LoVo (cell line): ENCODE measurements at regions not wholly inside any gene's neighbourhood (a gene's known extent, or its start where the extent isn't known, plus 50 kb on each side); places are given as distances from the start of the nearest gene placed in this dataset.
"Not testable (repeated sequence)": the region's sequence is repeated elsewhere in the genome, so short reads cannot be mapped to it uniquely, and the experiment has no call there.

Experiments used
- DNase-seq: peaks from one replicate; pipeline ENCODE4 v3.0.0-alpha.2; 2016; ENCODE audit warnings: low spot score

DNA sequence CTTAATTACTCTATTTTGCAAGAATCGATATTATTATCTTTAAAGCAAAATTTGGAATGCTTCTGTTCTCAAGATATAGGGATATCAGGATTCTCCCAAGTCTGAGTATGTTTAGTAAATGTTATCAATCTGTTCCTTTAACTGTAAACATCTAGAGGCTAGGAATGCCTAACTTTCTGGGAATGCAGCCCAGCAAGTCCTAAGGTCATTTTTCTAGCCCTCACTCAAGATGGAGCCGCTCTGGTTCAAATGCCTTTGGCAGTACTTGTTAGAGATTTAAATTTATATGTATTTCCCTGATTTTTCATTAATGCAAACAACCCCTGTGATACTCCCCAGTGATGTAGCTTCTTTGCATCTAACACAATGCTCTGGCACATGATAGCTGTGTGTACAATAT, 623.8 kb upstream of the LCORL start:
- DNase-seq, result no peak

DNA sequence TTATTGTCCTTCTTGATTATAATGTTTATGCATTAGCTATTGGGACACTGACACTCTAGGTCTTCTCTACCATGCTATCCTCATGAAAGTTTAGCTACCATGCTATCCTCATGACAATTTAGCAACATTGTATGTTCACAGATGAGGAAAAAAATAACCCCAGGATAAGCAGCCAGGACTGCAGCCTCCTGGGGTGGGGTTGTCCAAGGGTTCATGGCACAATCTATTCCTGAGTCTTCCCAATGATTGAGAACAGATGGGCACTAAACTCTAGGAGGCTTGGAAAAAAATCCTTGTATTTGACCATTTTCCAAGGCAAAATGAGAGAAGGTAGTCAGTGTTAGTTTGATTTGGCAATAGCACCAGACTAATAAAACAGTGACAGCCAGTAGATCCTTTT, 619.8 kb upstream of the LCORL start:
- no peak for DNase-seq

DNA sequence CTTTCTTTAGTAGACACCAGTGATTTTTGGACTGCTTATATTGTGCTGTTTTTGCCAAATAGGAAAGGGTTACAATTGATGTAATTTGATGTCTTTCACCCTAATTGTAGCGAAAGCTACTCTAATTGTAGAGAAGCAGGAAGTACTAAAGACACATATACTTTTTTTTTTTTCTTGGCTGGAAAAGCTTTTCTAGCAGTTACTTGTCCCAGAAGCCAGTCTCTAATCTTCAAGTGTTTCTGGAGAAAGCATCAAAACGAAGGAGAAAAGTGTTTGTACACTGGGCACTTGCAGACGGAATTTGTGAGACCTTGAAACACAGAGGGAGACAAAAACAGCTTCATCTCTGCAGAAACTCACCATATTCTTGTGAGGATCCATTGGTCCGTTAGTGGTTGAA, 616.5 kb upstream of the LCORL start:
- DNase-seq, result no peak

DNA sequence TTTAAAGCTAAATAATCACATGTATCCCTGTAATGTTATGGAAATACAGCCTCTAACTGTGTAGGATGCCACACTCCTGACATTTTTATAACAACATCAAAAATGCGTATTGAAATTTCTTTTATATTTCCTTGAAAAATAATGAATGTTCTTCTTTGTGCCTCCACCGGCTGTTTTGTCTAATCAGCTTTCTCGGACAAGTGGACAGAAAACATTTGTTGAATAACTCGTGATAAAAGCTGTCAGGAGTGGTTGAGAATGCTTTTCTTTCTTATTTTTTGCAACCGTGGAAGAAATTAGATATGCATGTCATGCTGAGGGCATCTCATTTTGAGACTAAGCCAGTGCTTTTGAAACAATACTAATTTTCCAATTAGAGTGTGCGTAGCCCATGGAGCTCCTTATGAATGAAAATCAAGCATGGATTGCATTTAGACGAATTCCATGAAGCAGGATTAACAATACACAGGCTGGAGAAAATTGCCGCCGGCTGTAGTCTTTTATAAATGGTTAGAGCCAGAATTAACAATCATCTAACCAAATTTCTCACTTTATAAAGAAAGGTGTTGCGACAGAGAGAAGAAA, 614.5 kb upstream of the LCORL start:
- DNase-seq, result no peak

DNA sequence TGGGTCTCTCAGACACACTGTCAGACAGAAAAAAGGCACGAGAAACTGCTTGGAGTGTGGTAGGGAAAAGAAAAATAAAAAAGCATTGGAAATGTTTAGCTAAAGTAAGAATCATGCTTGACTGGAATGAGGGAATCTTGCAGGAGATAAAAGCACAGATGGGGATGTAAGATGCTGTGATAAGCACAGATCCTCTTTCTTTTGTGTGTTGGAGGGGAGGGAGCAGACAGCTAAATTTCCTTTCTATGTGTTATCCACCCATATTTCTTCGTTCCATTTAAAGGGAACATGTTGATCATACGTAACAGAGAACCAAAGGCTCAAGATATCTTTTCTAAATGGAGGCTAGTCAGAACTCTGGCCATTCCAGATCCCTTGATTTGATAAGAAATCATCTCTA, 614.0 kb upstream of the LCORL start:
- DNase-seq, result no peak

DNA sequence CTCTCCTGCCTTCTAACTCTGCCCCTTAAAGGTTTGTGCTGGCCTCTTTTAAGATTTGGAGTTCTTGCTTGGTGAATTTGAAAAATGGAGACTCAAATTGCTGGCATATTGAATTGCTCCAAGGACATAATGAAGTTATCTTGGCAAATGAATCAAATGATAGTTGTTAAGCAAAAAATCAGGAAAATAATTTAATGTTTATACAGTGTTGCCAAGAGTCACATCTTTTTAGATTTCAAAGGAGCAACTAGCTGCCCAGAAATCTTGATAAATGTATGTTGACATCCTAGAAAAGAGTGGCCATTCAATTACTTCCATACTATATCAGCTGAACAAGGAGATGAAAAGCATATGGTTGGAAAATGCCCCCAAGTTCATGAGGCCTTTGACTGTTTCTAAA, 610.0 kb upstream of the LCORL start:
- DNase-seq, result no peak

DNA sequence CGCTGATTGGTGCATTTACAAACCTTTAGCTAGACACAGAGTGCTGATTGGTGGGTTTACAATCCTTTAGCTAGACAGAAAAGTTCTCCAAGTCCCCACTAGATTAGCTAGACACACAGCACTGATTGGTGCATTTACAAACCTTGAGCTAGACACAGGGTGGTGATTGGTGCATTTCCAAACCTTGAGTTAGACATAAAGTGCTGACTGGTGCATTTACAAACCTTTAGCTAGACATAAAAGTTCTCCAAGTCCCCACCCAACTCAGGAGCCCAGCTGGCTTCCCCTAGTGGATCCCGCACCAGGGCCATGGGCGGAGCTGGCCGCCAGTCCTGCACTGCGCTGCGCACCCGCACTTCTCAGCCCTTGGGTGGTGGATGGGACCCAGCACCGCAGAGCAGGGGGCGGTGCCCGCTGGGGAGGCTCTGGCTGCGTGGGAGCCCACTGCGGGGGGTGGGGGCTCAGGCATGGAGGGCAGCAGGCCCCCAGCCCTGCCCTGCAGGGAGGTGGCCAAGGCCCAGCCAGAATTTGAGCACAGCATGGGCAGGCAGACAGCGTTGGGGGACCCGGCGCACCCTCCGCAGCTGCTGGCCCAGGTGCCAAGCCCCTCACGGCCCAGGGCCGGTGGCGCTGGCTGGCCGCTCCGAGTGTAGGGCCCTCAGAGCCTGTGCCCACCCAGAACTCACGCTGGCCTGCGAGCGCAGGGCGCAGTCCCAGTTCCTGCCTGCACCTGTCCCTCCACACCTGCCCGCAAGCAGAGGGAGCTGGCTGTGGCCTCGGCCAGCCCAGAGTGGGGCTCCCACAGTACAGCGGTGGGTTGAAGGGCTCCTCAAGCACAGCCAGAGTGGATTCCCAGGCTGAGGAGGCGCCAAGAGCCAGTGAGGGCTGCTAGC, 608.9 kb upstream of the LCORL start:
- DNase-seq, result no peak

DNA sequence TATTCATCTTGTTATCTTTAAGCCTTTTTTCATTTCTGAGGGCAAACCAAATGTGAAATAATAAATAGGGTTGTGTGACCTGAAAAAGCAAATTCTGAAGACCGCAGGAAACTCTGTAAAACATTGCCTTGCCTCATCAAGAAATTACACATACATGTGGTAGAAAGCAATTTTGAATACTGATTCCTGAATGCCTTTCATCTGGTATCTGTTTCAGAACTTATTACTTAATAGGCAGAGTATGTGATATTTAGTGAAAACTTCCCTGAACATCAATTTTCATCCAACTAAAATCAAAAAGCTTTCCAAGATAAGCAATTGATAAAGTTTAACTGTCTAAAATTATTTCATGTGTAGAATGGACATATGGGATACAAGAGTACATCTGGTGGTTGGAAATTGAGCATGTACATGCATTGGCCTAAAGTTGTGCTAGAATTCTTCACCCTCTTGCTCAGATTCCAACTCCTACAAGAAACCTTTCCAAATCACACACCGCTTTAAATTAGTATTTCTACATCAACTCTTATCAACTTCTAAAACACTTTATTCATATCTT, 606.0 kb upstream of the LCORL start:
- DNase-seq, result no peak

DNA sequence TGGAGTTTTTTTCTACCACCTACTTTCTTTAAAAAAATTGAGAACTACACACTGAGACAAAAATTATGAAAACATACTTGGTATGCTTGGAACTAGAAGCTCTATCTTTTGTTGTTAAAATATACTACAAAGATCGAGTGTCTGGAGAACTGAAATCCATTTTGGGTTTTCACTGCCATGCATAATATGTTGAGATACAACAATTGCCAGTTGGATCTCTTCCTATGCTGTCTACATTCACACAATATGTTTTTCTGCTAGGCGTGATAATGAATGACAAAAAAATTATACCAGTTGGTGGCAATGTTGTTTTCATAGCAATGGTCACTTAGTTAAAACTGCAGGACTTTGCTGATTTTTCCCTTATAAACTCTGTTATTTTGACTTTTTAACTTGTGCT, 605.4 kb upstream of the LCORL start:
- DNase-seq, result no peak

DNA sequence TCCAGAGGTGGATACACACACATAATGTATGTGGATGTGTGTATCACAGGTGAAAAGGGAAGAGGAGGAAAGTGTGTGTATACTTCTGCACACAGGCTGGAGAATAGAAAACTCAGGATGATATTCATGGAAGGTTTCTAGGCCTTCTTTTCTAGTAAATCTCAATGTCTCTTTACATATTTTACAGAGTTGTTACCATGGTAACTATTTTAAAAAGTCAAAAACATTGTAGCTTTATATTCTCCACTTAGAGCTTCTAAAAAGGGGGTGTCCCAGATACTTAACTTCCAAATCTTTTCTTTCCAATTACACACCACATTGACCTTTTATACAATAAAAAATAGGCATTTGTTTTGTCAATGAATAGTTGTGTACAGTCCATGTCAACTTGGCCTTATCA, 604.8 kb upstream of the LCORL start:
- DNase-seq, result no peak

DNA sequence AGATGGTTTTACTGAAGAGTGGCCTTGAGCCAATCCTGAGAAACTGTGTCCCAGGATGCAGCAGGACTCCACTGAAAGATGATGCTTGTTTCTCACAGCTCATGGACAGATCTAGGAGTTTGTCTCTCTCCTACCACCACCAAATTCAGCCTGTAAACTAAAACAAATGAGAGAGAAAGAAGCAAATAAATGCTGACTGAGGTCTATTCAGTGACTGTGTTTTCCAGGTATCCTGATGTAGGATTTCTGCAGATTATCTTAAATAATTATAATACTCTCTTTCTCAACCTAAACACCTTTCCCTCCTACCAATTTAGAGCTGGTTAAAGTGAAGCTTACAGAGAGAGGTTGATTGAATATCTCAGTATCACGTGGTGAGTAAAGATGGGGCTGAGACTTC, 599.6 kb upstream of the LCORL start:
- DNase-seq, result no peak

DNA sequence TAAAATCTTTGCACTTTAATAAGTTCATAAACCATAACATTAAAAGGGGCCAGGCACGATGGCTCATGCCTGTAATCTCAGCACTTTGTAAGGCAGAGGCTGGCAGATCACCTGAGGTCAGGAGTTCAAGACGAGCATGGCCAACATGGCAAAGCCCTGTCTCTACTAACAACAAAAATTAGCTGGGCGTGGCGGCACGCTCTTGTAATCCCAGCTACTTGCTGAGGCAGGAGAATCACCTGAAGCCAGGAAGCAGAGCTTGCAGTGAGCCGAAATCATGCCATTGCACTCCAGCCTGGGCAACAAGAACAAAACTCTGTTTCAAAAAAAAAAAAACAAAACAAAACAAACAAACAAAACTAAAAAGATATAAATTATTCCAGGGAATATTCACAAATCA, 595.2 kb upstream of the LCORL start:
- no peak for DNase-seq

DNA sequence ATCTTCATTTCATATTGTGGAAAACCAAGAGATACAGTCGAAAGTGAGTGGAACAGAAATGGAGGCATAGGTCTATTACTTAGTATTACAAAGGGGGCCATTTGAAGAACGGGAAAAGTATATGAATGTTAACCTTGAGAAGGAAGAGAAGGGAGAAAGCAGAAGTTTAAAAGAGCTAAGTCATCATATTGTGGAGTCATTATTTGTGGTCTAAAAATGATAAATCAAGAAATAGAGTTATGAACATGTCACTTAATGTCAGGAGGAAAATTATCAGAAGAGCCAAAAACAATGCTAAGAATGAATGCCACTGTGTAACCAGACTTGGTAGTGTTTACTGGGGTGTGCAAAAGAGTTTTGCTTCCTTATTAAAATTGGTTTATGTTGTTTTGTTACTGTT, 589.5 kb upstream of the LCORL start:
- no peak for DNase-seq

DNA sequence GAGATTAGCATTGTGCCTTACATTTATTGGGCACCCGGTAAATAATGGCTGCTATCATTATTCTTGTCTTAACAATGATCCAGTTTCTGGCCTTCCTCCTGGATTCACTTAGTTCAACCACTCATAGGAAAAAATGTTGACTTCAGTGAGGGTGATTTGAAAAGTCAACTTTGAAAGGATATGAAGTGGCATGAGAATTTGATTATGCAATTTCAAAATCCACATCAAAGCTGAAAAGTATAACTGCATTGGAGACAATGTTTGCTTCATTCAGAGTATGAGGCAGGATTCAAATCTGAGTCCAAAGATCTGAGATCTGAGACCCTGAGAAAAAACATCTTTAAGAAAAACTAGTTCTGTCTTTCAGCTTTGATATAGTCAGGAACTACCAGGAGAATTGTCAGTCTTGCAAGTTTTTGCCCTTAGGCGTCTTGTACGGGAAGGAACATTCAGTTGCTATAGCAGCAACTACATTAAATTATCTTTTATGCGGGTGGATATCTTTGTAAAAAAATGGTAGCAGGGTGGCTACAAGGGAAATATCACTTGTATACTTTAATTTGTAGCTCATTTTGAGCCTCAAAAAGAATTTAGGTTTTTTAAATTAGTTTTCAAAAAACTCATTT, 587.5 kb upstream of the LCORL start:
- DNase-seq, result no peak

DNA sequence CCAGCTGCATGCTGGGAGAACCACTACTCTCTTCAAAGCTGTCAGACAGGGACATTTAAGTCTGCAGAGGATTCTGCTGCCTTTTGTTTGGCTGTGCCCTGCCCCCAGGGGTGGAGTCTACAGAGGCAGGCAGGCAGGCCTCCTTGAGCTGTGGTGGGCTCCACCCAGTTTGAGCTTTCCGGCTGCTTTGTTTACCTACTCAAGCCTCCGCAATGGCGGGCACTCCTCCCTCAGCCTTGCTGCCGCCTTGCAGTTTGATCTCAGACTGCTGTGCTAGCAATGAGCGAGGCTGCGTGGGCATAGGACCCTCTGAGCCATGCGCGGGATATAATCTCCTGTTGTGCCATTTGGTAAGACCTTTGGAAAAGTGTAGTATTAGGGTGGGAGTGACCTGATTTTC, 581.1 kb upstream of the LCORL start:
- DNase-seq, result not testable (repeated sequence)

DNA sequence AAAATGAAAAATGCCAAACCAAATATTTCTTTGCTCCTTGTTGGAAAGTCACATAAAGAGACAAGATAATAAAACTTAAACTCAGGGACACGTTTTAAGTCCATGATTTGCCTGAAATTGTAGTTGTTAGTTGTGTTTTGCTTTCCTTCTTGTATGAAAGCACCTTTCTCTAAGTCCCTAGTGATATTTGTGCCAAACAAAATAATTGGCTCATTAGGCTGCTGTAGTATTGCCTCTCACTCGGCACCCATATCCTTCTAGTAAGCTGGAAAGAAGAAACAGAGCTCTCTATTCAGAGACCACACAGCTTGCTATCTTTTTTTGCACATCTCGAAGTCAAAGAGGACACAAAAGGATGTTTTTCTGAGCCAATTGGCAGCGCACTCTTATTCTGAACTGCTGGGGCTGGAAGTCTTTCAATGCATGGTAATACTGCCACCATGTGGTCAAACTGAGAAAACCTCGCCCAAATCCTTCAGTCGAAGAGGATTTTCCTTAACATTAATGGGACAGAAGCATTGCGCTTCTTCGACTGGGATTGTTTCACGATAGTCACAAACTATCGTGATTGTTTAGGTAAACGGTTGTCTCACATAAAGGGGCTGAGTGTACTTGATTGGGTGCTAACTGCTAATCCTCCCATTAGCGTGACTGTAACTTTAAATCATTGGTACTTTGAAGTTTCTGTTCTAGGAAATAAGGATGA, 571.9 kb upstream of the LCORL start:
- peak; percentile 58 for DNase-seq

DNA sequence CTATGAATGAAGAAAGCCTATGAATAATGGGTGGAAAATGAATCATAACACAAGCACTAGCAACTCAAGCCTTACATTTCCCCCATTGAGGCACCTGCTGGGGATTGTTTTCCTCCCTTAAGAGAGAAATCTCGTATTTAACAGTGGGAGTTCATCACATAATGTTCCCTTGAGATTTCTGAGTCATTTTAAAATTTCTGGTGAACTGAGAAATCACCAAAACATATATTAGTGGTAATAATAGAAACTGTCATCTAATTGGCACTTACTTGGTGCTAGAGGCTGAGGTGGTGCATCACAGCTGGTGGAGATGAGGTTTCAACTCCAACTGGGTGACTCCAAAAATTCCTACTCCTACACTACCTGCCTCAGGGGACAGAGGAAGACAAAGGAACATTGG, 561.3 kb upstream of the LCORL start:
- no peak for DNase-seq

DNA sequence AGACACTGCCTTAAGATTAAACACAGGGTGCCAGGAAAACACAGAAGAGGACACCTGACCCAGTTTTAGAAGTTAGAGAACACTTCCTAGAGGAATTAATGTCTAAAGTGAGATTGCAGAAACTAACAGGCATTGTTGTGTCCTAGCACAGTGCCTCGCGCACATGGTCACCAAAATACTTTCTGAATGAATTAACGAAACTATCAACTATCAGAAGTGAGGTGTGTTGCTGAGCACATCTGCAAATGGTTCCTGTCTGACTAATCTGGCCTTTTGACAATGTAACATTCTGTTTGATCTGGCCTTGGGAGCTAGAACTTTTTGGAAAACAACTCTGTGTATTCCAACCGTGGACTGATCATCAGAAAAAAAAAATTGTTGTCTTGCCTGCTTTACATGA, 556.8 kb upstream of the LCORL start:
- no peak for DNase-seq

DNA sequence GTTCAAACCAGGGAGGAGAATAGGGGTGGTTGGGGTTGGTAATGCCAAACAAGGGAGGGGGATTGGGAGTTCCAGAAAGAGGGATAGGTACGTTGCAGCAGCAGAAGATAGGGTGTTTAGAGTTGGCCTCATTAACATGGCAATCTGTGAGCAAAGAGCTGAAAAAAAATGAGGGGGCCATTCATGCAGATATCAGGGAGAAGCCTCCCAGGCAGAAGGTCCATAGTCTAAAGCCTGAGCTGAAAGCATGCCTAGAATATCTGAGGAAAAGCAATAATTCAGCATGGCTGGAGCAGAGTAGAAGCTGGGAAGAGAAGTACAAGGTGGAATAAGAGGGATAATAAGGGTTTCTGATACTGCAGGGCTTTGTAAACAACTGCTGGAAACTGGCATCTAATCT, 550.9 kb upstream of the LCORL start:
- DNase-seq, result no peak

DNA sequence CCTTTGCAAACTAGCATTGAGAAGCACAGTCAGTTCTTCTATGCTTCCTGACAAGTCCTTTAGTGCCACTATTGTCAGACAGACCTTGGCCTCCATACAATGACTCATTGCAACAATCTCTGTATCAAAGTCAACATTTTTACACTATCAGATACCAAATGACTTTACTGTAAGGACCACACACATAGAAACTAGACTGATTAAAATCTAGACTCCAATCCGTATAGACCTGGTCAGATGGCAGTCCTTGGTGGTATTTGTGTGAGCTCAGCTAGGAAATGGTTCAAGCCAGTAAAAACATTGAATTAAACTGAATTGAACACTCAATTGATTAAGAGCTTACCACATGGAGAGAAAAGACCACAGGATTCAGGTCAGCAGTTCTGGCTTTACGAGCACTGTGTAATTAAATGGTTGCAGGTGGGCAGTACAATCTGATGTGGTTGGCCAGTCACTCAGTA, 549.8 kb upstream of the LCORL start:
- DNase-seq, result no peak

DNA sequence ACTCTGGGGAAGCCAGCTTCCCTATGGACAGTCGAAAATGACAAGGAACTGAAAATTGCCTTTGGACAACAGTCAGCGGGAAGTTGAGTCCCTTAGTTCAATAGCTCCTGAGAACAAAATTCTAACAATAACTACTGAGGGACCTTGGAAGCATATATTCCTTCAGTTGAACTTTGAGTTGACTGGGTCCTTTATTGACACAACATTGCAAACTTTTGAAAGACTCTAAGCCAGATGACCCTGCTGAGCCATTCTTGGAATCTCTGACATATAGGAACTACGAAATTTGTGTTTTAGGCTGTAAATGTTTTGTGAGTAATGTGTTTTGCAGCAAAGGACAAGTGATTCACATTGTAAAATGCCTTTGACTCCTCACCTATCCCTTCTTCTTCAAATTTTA, 548.8 kb upstream of the LCORL start:
- DNase-seq, result no peak

DNA sequence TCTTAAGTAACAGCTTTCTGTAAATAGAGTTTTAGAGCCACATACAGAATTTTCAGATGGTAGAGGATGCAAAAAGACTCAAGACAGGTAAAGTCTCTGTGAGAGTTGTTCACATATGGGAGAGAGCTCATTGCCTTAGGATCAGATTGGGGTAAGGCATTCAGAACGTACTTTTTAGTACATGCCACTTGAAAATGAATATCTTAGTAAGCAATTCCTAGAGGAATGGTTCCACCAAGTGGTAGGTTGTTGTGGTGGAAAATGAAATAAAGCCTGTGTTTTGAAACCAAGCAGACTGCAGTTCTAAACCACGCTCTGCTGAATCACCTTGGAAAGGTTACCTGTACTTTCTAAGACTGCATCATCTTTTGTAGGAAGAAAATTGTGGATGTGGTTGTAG, 547.0 kb upstream of the LCORL start:
- DNase-seq, result no peak
